Astrocyte (in vitro differentiated cells and primary cell): ENCODE measurements at regions not wholly inside any gene's neighbourhood (a gene's known extent, or its start where the extent isn't known, plus 50 kb on each side); places are given as distances from the start of the nearest gene placed in this dataset.

Source experiments
- DNase-seq: peaks from one replicate; pipeline ENCODE4 v3.0.0-alpha.2; 2010; ENCODE audit warnings: low read depth
- FAIRE-seq: peaks from 2 replicates; lab custom pipeline; 2011; peaks lifted over from hg19 to GRCh38; lab: Jason Lieb, UNC
- H2AFZ ChIP-seq: 2 replicates; pipeline ENCODE4 v1.6.0; 2012; ENCODE audit warnings: low read depth, low read length, inconsistent platforms
- H3K27ac ChIP-seq: 2 replicates; pipeline ENCODE4 v1.5.1; 2011; ENCODE audit warnings: low read depth, low read length, inconsistent platforms
- H3K27me3 ChIP-seq: 2 replicates; pipeline ENCODE4 v1.6.0; 2011; ENCODE audit warnings: low read length, inconsistent platforms; ENCODE audit not compliant: insufficient read depth
- H3K36me3 ChIP-seq: 2 replicates; pipeline ENCODE4 v1.5.1; 2011; ENCODE audit warnings: low read length, inconsistent platforms; ENCODE audit not compliant: insufficient read depth
- H3K4me1 ChIP-seq: 2 replicates; pipeline ENCODE4 v1.5.1; 2011; ENCODE audit warnings: low read length, inconsistent platforms; ENCODE audit not compliant: insufficient read depth
- H3K4me2 ChIP-seq: 2 replicates; pipeline ENCODE4 v1.6.0; 2012; ENCODE audit warnings: low read length, inconsistent platforms
- H3K4me3 ChIP-seq: 2 replicates; pipeline ENCODE4 v1.5.1; 2011; ENCODE audit warnings: low read depth, mild to moderate bottlenecking, low read length, inconsistent platforms; ENCODE audit not compliant: insufficient read depth
- H3K79me2 ChIP-seq: 2 replicates; pipeline ENCODE4 v1.6.0; 2012; ENCODE audit warnings: mild to moderate bottlenecking, low read length, inconsistent platforms; ENCODE audit not compliant: insufficient read depth
- H3K9ac ChIP-seq: 2 replicates; pipeline ENCODE4 v1.6.0; 2012; ENCODE audit warnings: mild to moderate bottlenecking, low read length, inconsistent platforms
- H3K9me3 ChIP-seq: 2 replicates; pipeline ENCODE4 v1.5.1; 2012; ENCODE audit warnings: low read depth, mild to moderate bottlenecking, low read length, inconsistent platforms; ENCODE audit not compliant: insufficient read depth
- H4K20me1 ChIP-seq: 2 replicates; pipeline ENCODE4 v1.6.0; 2012; ENCODE audit warnings: low read length, inconsistent platforms; ENCODE audit not compliant: insufficient read depth
- H3K27ac Mint-ChIP-seq: one replicate; pipeline ENCODE4 v1.8.0; 2021; ENCODE audit warnings: mild to moderate bottlenecking, mixed read lengths; ENCODE audit not compliant: unreplicated experiment
- H3K27me3 Mint-ChIP-seq: one replicate; pipeline ENCODE4 v1.8.0; 2021; ENCODE audit warnings: low read depth, mixed read lengths; ENCODE audit not compliant: unreplicated experiment
- H3K36me3 Mint-ChIP-seq: one replicate; pipeline ENCODE4 v1.8.0; 2021; ENCODE audit warnings: low read depth, mixed read lengths; ENCODE audit not compliant: unreplicated experiment
- H3K4me1 Mint-ChIP-seq: one replicate; pipeline ENCODE4 v1.8.0; 2021; ENCODE audit warnings: low read depth, mixed read lengths; ENCODE audit not compliant: unreplicated experiment
- H3K4me3 Mint-ChIP-seq: one replicate; pipeline ENCODE4 v1.8.0; 2021; ENCODE audit warnings: mild to moderate bottlenecking, moderate library complexity, mixed read lengths; ENCODE audit not compliant: unreplicated experiment
- H3K9me3 Mint-ChIP-seq: one replicate; pipeline ENCODE4 v1.8.0; 2021; ENCODE audit warnings: mild to moderate bottlenecking, mixed read lengths; ENCODE audit not compliant: unreplicated experiment
- CTCF ChIP-seq: IDR thresholded peaks from 2 replicates; pipeline ENCODE4 v1.5.1; 2011; ENCODE audit warnings: low read depth, mild to moderate bottlenecking, inconsistent platforms, low read length, moderate library complexity; ENCODE audit not compliant: insufficient read depth
- EZH2 ChIP-seq: IDR thresholded peaks from 2 replicates; pipeline ENCODE4 v1.6.1; 2012; ENCODE audit warnings: mild to moderate bottlenecking, low read length, inconsistent platforms; ENCODE audit not compliant: insufficient read depth

- no peaks in the 10 kb centered on the region for H3K36me3 Mint-ChIP-seq
These were observed 710.3 kb downstream of the SORCS1 start for GRCh38 chr10:106454233-106454632.

DNA sequence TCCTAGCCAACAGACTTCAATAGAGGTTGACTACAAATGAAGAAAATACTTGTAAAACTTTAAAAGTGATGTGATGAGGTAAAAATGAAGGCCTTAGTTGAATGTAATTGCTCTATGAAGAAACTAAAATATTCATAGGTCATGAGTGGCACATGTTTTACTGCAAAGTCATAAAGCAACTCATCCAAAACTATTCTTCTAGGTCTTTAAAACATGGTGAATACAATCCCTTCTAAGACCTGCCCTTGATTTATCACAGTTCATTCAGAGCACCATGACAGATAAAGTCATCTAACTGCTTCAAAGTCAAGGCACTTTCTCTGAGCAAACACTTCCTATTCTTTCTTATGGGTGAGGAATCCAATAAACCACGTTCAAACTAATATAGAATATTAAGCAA, 713.5 kb downstream of the SORCS1 start:
- Histone ChIP-seq H3K27me3 (no peaks in the 10 kb centered on the region), H3K27ac (no peak overlapping the region), H3K4me1 (no peaks in the 10 kb centered on the region), H3K79me2 (no peaks in the 10 kb centered on the region), H3K9ac (no peak overlapping the region), H3K4me2 (no peak overlapping the region), H3K36me3 (no peaks in the 10 kb centered on the region), H3K9me3 (no peaks in the 10 kb centered on the region), H2AFZ (no peak overlapping the region), H3K4me3 (no peak overlapping the region), H4K20me1 (no peaks in the 10 kb centered on the region)
- no peak for TF ChIP-seq CTCF
- TF ChIP-seq EZH2 = no peak
- H3K27me3 Mint-ChIP-seq = no peaks in the 10 kb centered on the region
- H3K27ac Mint-ChIP-seq = no peak overlapping the region
- H3K4me1 Mint-ChIP-seq = no peaks in the 10 kb centered on the region
- no peaks in the 10 kb centered on the region for H3K36me3 Mint-ChIP-seq
- no peak overlapping the region for H3K4me3 Mint-ChIP-seq
- H3K9me3 Mint-ChIP-seq = no peaks in the 10 kb centered on the region
- FAIRE-seq = no peak
- DNase-seq = peak; percentile 26

More at GRCh38 chr10:106454233-106454632, 710.3 kb downstream of the SORCS1 start:
- FAIRE-seq (no peak), DNase-seq (no peak)
- H3K9me3 ChIP-seq = no peaks in the 10 kb centered on the region
- H3K4me2 ChIP-seq = no peak overlapping the region
- H3K4me1 Mint-ChIP-seq = no peaks in the 10 kb centered on the region
- H3K27ac Mint-ChIP-seq = no peak overlapping the region
- no peaks in the 10 kb centered on the region for H4K20me1 ChIP-seq
- no peak overlapping the region for H3K27ac ChIP-seq
- TF ChIP-seq CTCF (no peak), EZH2 (no peak)
- H3K79me2 ChIP-seq = no peaks in the 10 kb centered on the region
- H3K4me3 Mint-ChIP-seq = no peak overlapping the region
- no peaks in the 10 kb centered on the region for H3K27me3 ChIP-seq
- H3K4me1 ChIP-seq = no peaks in the 10 kb centered on the region
- H2AFZ ChIP-seq = no peak overlapping the region
- H3K4me3 ChIP-seq = no peak overlapping the region
- H3K9me3 Mint-ChIP-seq = no peaks in the 10 kb centered on the region
- no peak overlapping the region for H3K9ac ChIP-seq
- H3K36me3 ChIP-seq = no peaks in the 10 kb centered on the region
- no peaks in the 10 kb centered on the region for H3K27me3 Mint-ChIP-seq

- H3K36me3 ChIP-seq = no peaks in the 10 kb centered on the region
- no peak overlapping the region for H2AFZ ChIP-seq
- Mint-ChIP-seq H3K27ac (no peak overlapping the region), H3K9me3 (no peaks in the 10 kb centered on the region), H3K4me1 (no peaks in the 10 kb centered on the region), H3K4me3 (no peak overlapping the region), H3K36me3 (no peaks in the 10 kb centered on the region), H3K27me3 (no peaks in the 10 kb centered on the region)
- H3K79me2 ChIP-seq = no peaks in the 10 kb centered on the region
- H4K20me1 ChIP-seq = no peaks in the 10 kb centered on the region
- no peaks in the 10 kb centered on the region for H3K9me3 ChIP-seq
- H3K4me3 ChIP-seq = no peak overlapping the region
- no peaks in the 10 kb centered on the region for H3K27me3 ChIP-seq
- TF ChIP-seq CTCF (no peak), EZH2 (no peak)
- H3K4me1 ChIP-seq = no peaks in the 10 kb centered on the region
- no peak for FAIRE-seq
- DNase-seq = no peak
- no peak overlapping the region for H3K9ac ChIP-seq
- no peak overlapping the region for H3K27ac ChIP-seq
- H3K4me2 ChIP-seq = no peak overlapping the region
These were observed 717.6 kb downstream of the SORCS1 start for GRCh38 chr10:106446920-106447319.
